Heart right ventricle (tissue), 16 donors: ENCODE measurements at regions not wholly inside any gene's neighbourhood (a gene's known extent, or its start where the extent isn't known, plus 50 kb on each side); places are given as distances from the start of the nearest gene placed in this dataset.

Experiments
- ATAC-seq, 8 donors: fragments of 200-7000 bp; cut with Tn5 transposase; one replicate each; pipeline ENCODE4 v1.9.1; 2020; ENCODE audit warnings: mild to moderate bottlenecking in 8 of 8, moderate library complexity in 8 of 8, moderate number of reproducible peaks in 1 of 8
- DNase-seq, 2 donors: peaks; one replicate each; pipeline ENCODE4 v3.0.0-alpha.2; 2020
- H3K27ac ChIP-seq, 10 donors: fragments of 200-600 bp; sonication (generic) in 2 of 10; one replicate each; pipeline versions ENCODE4 v1.5.0 to v1.8.0; 2020 to 2022; ENCODE audit warnings: mild to moderate bottlenecking in 3 of 10
- H3K27me3 ChIP-seq, 7 donors: fragments of 200-600 bp; one replicate each; pipeline ENCODE4 v1.8.0; 2021 to 2022; ENCODE audit warnings: mild to moderate bottlenecking in 2 of 7
- H3K36me3 ChIP-seq, 9 donors: fragments of 200-600 bp; sonication (generic) in 1 of 9; one replicate each; pipeline versions ENCODE4 v1.5.0 to v1.8.0; 2020 to 2022; ENCODE audit warnings: mild to moderate bottlenecking in 2 of 9
- H3K4me1 ChIP-seq, 9 donors: fragments of 200-600 bp; sonication (generic) in 1 of 9; one replicate each; pipeline versions ENCODE4 v1.5.0 to v1.8.0; 2020 to 2022; ENCODE audit warnings: mild to moderate bottlenecking in 4 of 9
- H3K4me3 ChIP-seq, 10 donors: fragments of 200-600 bp; sonication (generic) in 2 of 10; one replicate each; pipeline versions ENCODE4 v1.5.0 to v1.8.0; 2020 to 2022; ENCODE audit warnings: mild to moderate bottlenecking in 7 of 10, moderate library complexity in 2 of 10
- H3K9me3 ChIP-seq, 11 donors: fragments of 200-600 bp in 10 of 11; sonication (generic) in 2 of 11; one replicate each; pipeline versions ENCODE4 v1.5.0 to v1.8.0; 2013 to 2022; ENCODE audit warnings: mild to moderate bottlenecking in 2 of 11, control low read depth in 1 of 11, moderate library complexity in 1 of 11
- CTCF ChIP-seq, 9 donors: fragments of 200-600 bp; sonication (generic) in 2 of 9; IDR thresholded peaks; one replicate each; pipeline versions ENCODE4 v1.5.0 to v1.8.0; 2021 to 2022; ENCODE audit warnings: antibody characterized with exemption in 9 of 9, mild to moderate bottlenecking in 5 of 9, moderate library complexity in 1 of 9
- WGBS, 2 donors: extraction: QIAGEN DNeasy Blood & Tissue Kit; methylation state at CpG; one replicate each; pipeline ENCODE4 v1.1.7; 2013; ENCODE audit warnings: inconsistent platforms in 1 of 2; 5-methylcytosine and 5-hydroxymethylcytosine counted together
- intact Hi-C, 10 donors: fragments of 100-400 bp; cut with DNase I; formaldehyde crosslinking; loops; one replicate each; pipeline versions ENCODE4 v1.11.1 to v1.14.2; 2022
- donor health status: Arrhythmogenic right ventricular cardiomyopathy.
- donor health status: ischemic (EF 13 %, LVEDD 7.1; RV severe dilation, severe dysfunction).
- donor health status: healthy with polysubstance abuse.
- donor health status: DM: no; HTN: yes; CAD: no.
- donor health status: DM: no; HTN: no; CAD: no.
- donor health status: ischemic (EF 25% LVEDD 6.9; RV normal size, moderate dysfunction).
- donor health status: ischemic (EF 25% LVEDD 5.7; RV mildly dilated, moderate dysfunction).
- donor health status: healthy.
- donor health status: DM: yes; HTN: yes; CAD: no.
- donor health status: Ischemic cardiomyopathy.
- donor health status: ischemic (EF 35%, LVEDD 5.7; RV mildly dilated, moderate dysfunction).
- donor health status: nonischemic (EF 11% LVEDD 7.7; RV severe dilation, severe dysfunction).
- donor health status: DM: yes; HTN: yes; CAD: no.
- donor health status: PGD.
- donor health status: ischemic (EF 29% LVEDD 5.4; RV normal size, mild dysfunction).
- donor health status: nonischemic (EF 23%, LVEDD 6.1; RV moderate dilation, normal function).

- DNase-seq (no peak), ATAC-seq (no peak)
- Histone ChIP-seq H3K27me3 (no peaks in the 10 kb centered on the region), H3K36me3 (no peaks in the 10 kb centered on the region), H3K27ac (no peak overlapping the region), H3K4me1 (no peaks in the 10 kb centered on the region), H3K4me3 (no peak overlapping the region), H3K9me3 (no peaks in the 10 kb centered on the region)
- 76 to 77% methylated on average over 4 of the region's 4 CpGs for WGBS, 2 donors
- TF ChIP-seq CTCF (IDR thresholded peaks at IDR 0.05), result no peak
- intact Hi-C loops, result no loop called here
Observed at GRCh38 chr16:80417706-80418271, 123.0 kb upstream of the DYNLRB2 start.

- no peaks in the 10 kb centered on the region for H3K4me1 ChIP-seq
- H3K27me3 ChIP-seq, result peaks cover 0 to 7% (median 0%) of the 10 kb centered on the region in 7 donors
- no peak overlapping the region for H3K27ac ChIP-seq
- no peak for TF ChIP-seq CTCF (IDR thresholded peaks at IDR 0.05)
- H3K4me3 ChIP-seq, result no peak overlapping the region
- intact Hi-C loops, result no loop called here
- DNase-seq, result no peak
- ATAC-seq, result no peak
- no peaks in the 10 kb centered on the region for H3K36me3 ChIP-seq
- no peaks in the 10 kb centered on the region for H3K9me3 ChIP-seq
- WGBS, 2 donors, result 68 to 70% methylated on average over 1 of the region's 1 CpG
Observed at GRCh38 chr16:80408014-80408413, 132.8 kb upstream of the DYNLRB2 start.

DNA sequence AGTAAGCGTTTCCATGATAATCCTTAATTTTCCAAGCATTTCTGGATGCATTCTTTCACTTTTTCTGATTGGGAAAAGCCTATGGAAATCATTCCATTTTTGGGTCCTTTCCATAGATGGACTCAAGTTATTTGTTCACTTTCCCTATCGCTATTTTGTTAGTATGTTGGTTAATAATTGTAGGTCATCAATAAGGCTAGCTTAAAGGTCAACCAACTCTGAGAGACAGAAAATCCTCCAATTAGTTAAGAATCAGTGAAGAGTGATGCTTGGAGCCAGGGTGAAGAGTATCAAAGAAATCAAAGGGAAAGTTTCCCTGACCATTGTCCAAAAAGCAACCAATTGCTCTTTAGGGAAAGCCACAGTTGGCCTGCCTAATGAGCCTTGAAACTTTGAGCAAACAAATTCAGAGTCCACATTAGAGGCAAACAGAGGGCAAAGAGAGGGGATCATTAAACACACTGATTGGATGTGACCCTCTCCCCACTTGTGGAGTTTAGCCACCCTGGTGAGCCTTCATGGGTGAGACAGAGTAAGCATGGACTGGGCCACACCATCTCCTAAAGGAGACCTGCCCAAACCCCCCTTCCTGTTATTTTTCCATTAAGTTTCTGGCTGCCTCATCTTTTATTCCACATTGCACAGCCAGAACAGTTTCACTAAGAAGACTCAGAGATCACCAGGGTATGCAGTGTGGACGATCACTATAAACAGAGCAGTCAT is 133.4 kb upstream of the DYNLRB2 start:
- Histone ChIP-seq H3K9me3 (no peaks in the 10 kb centered on the region), H3K27me3 (peaks cover 0 to 7% (median 0%) of the 10 kb centered on the region in 7 donors), H3K4me3 (no peak overlapping the region), H3K36me3 (no peaks in the 10 kb centered on the region), H3K4me1 (no peaks in the 10 kb centered on the region), H3K27ac (no peak overlapping the region)
- WGBS, 2 donors, result 81 to 89% methylated on average over 3 of the region's 3 CpGs
- intact Hi-C loops, result no loop called here
- no peak for TF ChIP-seq CTCF (IDR thresholded peaks at IDR 0.05)
- DNase-seq, result no peak
- no peak for ATAC-seq

DNA sequence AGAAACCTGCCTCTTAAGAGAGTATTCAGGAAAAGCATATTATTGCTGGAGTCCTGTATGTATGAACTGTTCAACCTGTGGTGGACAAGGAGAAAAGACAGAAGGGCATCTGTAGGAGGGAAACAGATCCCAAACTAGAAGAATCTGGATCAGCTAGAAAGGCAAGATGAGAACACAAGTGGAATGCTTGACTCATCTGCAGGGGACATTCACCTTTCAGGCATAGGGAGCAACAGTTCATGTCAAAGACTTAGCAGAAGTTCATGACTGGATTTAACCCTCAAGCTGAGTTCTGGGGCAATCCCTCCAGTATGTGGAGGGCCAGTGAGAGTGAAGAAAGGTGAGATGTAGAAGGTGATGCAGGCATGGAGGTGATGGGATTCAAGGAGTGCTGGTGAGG is 135.9 kb upstream of the DYNLRB2 start:
- Histone ChIP-seq H3K9me3 (no peaks in the 10 kb centered on the region), H3K27ac (no peak overlapping the region), H3K4me1 (no peaks in the 10 kb centered on the region), H3K4me3 (no peak overlapping the region), H3K27me3 (peaks cover 0 to 7% (median 0%) of the 10 kb centered on the region in 7 donors), H3K36me3 (no peaks in the 10 kb centered on the region)
- intact Hi-C loops, result no loop called here
- no peak for TF ChIP-seq CTCF (IDR thresholded peaks at IDR 0.05)
- ATAC-seq, result no peak
- DNase-seq, result no peak
